D341Med (cell line): ENCODE measurements at regions not wholly inside any gene's neighbourhood (a gene's known extent, or its start where the extent isn't known, plus 50 kb on each side); places are given as distances from the start of the nearest gene placed in this dataset.

Experiments
- DNase-seq: peaks from one replicate; pipeline ENCODE4 v3.0.0; 2012; ENCODE audit warnings: low spot score

DNA sequence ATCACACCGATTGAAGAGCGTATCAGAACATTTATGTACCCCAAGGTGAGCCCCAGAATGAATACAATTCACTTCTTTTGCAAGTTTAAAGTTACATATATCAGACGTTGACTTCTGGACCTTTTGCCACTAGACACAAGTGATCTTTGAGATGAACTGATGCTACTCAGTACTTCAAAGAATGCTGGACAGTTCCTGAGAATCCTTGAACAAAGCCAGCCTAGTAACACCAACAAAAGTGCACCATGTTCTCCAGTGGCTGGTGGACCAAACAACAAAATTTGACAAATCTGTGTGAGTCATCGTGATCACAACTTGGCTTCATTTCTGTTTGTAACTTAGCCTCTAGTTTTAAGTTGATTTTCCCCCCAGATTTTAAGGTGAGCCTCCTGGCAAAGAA lies 355.7 kb downstream of the SOX2 start:
- DNase-seq: no peak

DNA sequence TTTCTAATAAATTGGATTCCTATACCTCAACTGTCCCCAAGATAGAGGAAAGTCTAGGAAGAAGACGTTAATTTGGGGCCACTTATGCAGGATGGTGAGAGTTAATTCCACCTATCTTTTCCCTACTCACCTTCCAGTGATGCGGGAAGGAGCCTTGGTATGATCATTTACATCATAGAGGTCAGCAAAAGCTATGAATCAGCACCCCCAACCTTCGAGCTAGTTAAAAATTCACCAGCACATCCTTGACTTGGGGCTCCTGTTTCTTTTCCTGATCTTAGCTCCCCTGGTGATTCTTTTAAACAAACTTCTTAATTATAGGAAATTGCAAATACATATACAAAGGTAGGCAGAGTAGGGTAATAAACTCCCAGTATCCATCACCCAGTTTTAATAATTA lies 366.6 kb downstream of the SOX2 start:
- DNase-seq: no peak

DNA sequence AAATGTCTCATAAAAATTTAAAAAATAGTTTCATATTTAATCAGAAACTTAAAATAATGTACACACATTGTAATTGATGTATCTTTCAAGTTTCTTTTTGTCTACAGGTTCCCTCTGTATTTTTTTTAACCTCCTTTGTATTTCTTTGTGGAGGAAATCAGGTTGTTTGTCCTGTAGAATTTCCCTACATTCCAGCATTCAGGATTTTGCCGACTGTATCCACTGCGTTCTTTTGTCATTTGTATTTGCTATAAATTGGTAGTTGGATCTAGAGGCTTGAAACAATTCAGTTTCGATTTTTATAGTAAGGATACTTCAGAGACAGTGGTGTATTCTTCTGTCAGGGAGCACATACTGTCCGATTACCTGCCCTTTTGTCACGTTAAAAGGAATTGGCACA lies 367.2 kb downstream of the SOX2 start:
- DNase-seq: no peak

DNA sequence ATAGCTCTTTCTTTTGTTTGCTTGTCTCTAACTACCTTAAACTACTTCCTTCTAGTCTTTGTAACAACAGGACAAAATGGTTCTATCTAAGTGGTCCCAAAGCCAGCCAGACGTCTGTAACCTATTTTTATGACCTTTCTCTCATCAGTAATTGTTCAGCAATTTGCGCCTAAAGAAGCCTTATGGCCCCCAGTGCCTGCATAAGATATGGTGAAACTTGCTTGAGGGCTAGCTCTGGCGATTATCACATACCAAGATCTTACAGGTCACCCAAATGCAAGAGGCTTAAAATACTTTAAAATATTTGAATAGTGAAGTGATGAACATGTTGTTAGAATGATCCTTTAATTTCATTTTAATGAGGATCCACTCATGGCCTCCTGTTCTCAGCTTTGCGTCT lies 369.4 kb downstream of the SOX2 start:
- DNase-seq: no peak

DNA sequence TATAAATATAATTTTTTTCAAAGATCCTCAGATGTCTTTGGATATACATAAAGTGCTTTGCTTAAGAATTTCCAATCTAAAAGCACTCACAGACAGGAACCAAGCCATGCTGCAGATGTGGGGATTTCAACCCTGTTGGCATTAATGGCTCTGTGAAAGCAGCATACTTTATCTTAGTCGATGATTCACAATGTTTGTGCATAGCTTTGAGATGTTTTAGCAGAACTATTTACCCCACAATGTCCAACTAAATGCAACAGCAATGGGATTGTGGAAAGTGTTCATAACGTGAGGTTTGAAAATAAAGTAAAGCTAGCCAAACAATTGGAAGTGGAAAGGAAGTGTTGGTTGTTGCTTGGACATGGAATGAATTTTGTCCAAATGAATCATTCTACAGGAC lies 371.4 kb downstream of the SOX2 start:
- DNase-seq: no peak

DNA sequence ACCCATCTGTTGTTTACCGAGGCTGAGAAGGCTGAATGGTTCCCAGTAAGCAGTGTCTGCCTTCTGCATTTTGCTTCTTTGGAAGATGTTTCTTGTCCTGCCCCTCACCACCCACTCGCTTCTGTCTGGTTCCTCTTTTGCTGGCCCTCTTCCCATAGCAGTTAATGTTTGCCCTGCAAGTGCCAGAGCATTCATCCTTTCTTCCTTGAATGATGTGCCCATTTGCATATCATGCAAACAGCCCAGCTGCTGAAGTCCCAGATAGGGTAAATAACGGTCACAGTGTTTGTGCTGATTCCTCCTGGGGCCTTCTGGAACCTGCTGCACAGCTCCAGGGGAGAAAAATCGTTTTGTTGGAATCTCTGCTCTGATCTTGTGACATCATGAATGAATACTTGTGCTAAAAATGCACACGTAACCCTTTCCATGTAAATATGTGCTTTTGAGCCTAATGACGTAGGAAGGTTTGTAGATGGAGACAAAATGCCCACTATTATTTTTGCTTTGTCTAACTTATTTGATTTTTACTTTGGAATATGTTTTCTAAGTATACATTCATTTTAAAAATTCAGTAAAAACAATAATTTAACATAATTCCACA lies 381.0 kb downstream of the SOX2 start:
- no peak for DNase-seq

DNA sequence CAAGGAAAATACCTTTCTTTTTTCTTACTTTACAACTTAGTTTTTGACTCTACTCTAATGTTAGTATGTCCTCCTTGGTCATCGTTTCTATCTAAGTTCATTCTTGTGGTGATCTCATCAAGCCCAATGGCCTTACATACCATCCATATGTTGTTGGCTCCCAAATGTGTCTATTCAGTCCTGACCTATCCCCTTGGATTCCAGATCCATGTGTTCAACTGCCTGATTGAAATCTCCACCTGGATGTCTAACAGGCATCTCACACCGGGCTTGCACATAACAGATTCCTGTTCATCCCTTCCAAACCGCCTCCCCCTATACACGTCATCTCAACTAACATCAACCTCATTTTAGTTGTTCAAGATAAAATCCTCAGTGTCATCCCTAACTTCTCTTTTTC lies 382.6 kb downstream of the SOX2 start:
- DNase-seq: no peak

DNA sequence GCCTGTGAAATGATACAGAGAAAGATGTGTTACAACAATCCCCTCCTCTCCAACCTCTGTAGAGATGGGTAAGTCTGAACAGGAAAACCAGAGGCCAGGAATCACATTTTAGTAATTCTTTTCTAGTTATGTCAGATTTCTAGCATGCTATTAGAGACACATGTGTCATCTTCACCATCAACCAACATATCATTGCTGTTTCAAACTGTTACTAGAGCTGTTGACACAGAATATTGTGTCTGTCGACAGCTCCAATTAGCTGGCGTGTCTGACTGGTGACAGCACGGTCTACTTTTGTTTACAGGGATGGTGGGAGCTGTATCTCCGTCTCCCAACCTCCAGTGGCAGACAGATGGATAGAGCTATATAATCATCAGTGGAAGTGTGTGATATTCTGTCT lies 393.2 kb downstream of the SOX2 start:
- DNase-seq: no peak

DNA sequence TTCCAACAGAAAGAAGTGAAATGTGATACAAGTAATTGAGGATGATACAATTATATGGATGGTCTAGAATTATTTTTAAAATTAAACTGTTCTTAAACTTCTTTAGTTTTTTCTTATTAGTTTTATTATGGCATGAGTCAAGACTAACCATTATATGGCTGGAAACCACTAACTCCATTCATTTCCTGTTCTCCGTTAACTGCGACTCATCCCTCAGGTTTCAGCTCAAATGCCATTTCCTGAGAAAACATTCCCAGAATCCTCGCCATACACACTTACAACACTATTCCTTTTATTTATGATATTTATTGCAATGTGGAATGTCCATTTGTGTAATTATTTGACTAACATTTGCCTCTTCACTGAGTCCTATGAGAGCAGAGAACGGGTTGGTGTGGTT lies 394.1 kb downstream of the SOX2 start:
- no peak for DNase-seq

DNA sequence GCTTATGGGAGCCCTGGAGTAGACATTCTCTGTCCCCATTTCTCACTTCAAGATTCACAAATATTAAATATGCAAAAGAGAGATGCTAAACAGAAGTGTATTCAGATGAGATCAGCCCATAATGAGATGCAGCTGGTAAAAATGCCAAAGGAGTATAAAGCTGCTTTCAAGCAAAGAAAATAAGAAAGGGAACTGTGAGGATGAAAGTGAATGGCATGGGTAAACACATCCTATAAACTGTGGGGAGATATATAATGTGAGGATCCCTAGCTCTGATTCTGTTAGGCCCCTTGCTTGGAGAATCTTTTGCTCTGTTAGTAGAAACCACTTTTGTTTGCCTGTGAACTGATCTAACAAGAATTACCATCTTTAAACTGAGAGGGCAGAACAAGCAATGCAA lies 396.6 kb downstream of the SOX2 start:
- no peak for DNase-seq

DNA sequence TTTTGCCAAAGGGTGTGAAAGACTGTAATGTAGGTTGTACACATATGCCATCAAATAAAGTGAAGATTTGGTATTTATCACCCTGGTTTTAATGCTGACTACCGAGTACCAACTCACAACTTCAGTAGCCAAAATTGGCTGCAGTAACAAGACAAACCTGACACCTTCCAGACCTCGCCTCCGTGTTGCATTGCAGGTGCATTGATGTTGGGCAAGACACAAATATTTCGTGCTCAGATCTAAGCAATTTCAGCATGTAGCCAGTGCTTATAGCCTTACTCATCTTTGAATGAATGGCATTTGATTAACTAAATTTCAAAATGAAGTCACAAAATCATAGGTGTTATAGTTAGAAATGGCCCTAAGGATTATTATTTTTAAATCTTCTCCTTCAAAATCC lies 400.2 kb downstream of the SOX2 start:
- DNase-seq: no peak

DNA sequence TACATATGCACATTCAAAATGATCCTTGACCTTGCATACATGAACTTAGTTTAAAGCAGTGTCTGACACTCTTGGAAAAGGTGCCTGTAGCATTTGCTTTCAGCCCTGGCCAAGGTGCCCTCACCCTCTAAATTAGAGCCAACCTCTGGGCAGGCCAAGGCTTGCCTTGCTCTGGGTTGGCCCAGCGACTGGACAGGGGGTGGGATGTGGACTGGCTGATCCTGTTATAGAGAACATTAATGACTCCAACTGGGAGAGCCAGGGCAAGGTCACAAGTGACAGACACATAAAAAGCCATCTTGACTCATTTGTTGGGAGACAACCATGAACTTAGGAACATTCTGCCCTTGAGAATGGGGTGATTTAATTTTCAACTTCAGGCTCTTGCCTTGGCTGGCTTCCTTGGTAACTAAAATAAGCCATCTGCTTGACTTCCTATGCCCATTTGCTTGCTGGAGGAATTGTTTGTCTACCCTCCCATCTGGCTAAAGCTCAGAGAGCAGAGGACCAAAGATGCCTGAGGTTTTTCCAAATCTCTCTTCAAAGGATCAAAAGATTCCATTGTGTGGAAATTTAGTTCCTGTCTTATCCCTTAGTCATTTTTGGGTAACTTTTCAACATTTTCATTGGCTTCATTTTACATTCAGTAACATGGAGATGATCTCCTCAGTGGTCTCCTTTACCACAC lies 403.7 kb downstream of the SOX2 start:
- no peak for DNase-seq

DNA sequence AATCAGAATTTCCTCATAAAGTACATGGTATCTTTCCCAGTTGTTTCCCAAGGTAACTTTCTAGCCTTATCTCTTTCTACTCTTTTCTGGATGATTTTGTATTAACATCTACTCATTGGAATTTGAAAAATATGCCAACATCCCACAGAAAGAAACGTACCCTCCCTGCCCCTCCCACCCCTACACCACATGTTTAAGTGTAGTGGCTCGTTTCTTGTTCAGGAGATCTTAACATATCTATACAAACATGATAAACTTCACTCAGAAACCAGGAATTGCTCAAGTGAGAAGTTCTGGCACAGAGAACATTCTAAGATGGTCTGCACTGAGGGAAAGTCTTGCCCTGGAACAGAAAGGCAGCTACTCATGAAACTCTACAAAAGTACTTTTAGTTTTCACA lies 404.7 kb downstream of the SOX2 start:
- DNase-seq: no peak

DNA sequence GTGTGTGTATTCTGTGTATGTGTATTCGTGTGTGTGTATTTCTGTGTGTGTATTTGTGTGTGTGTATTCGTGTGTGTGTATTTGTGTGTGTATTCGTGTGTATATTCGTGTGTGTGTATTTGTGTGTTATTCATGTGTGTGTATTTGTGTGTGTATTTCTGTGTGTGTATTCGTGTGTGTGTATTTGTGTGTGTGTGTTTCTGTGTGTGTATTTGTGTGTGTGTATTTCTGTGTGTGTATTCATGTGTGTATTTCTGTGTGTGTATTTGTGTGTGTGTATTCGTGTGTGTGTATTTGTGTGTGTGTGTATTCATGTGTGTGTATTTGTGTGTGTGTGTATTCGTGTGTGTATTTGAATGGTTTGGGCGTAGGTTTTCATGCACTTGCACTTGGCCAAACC lies 405.4 kb downstream of the SOX2 start:
- no peak for DNase-seq

DNA sequence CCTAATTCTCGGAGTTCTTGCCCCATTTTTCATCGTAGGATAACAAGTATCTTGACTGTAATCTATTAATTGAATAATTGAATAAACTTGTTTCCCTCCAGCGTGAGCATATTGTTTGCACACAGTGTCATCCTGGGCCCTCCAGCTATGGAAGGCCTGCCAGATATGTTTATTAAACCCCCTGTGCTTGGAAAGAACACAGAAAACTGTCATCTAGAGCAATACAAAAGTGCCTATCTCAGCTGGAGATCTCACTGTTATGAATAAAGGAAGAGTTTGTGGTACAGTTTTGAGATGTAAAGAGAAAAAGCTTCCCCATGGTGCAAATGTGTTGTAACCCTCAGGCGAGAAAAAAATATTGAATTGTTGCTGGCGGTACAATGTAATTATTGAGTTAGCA lies 405.9 kb downstream of the SOX2 start:
- no peak for DNase-seq

DNA sequence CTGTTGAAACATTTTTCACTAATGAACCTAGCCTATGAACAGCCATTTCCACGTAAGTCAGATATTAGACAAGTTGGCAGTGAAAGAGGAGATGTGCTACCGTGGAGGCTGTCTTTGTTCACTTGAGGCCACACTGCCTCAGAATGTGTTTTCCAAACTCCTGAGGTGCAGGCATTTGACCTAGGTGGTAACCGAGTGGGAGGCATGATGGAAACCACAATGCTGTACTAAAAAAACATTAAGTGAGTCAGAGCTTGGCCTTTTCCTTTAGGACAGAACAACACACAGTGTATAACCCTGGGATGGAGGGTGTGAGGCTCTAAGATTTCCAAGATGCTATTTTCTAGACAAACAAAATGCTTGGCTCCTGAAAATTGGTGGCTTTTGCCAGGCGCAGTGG lies 406.3 kb downstream of the SOX2 start:
- no peak for DNase-seq

DNA sequence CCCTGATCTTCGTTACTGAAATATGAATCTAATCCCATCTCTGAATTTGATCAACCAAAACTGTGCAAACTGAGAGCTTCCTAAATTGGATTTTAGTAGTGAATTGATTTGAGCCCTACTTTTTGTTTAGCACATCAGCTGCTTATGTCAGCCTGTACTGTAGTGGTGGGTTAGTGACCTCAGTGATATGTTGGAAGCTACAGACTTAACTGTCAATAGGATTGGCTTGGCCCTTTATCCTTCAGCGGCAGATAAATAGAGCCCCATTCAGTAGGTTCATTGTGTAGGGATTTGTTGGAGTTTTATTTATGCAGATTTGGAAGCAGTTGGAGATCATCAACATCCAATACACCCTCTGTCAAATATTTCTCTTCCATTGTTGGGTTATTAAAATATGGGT lies 409.7 kb downstream of the SOX2 start:
- no peak for DNase-seq

DNA sequence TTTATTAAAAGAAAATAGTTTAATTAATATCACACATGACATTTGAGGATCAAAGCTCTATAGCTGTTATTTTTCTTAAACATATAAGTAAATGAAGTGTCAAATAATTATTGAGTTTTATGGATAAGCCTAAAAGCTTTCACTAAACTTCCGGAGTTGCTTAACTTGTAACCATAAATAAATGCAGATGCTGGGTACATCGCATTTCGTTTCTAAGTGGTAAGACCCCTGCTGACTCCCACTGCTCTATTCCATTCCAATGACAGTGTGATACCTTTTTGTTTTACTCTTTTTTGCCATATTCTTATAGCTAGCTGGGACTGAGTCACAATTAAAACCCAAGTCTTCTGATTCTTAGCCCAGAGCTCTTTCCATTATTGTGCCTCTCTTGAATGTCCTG lies 411.1 kb downstream of the SOX2 start:
- no peak for DNase-seq

DNA sequence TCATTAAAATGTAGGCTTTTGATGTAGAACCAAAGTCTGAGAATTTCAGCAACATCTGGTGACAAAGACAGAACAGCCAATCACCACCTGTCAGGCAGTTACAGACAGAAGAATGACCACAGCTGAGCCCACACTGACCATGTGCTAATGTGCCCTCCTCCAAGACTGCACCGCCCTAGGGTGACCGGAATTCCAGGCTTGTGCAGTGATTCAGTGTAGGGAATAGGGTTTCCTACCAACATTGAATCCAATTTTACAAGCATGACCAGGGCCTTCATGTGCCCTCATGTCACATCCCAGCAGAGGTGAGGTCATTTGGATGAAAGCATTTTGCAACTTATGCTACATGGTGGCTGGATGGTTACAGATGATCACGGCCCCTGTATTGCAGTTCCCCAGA lies 412.5 kb downstream of the SOX2 start:
- DNase-seq: no peak

DNA sequence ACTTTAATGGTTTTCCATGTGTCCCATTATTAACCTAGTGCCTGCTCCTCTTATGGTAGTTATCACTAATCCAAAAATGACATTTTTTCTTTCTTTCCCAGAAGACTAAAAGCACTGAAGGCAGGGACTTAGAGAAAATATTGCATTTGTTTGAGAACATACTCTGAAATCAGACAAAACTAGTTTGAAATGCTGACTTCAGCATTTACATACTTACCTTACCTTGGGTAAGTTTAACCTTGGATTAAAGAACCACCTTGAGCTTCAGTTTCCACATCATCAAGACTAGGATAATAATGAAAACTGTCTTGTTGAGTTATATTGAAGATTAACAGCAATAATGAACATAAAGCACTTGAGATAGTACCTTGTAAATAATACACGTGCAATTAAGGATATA lies 413.0 kb downstream of the SOX2 start:
- DNase-seq: no peak

DNA sequence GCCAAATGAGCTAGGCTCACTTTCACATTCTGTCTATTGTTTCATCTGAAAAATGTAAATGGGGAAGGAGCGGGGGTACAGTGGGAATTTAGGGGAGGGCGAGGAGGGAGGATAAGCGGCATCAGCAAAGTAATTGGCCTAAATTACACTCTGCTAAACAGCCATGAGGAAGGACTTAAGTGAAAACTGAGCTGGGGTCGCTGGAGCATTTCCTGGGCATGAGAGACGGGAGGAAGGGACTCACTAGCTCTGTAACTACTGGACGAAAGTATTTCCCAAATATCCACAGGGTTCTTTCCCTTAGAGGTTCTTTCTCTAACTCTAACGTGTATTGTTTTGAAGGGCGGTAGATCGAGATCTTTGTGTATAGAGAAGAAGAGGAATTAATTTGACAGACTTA lies 418.0 kb downstream of the SOX2 start:
- no peak for DNase-seq

DNA sequence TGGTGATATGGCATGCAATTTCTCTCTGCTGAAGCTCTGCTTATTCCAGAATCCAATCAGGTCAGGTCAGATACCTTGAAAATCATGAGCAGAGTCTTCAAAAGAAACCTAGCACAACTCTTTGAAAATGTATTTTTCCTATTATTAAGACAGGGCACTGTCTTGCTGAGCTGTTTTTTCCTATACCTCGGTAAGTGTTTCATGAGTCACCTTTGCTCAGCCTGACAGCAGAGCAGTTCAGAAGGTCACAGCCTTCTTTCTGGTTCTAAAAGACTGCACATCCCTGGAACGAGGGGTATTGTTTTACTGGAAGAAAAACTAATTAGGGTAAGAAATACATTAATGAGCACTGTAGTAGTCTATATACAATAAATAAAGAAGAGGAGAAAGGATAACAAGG lies 422.0 kb downstream of the SOX2 start:
- DNase-seq: no peak

DNA sequence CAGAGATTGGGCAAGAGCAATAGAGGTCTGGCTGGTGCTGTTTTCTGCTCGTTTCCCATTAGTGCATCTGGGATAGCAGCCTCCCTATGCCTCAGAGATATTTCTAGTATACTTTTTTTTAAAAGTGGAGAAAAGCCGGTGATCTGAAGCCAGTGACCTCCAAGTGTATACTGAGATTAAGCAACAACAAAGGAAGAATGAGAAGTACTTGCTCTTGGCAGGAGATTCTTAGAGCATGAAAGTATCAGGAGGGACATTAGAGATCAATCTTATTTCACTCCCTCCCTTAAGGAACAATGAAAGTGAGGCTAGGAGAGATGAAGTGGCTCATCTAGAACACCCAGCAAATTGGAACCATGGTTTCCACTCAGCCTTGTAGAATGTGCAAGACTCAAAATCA lies 423.3 kb downstream of the SOX2 start:
- no peak for DNase-seq
